Kidney (tissue), 13 donors: ENCODE measurements at regions not wholly inside any gene's neighbourhood (a gene's known extent, or its start where the extent isn't known, plus 50 kb on each side); places are given as distances from the start of the nearest gene placed in this dataset.

Experiments used
- DNase-seq, 5 donors: peaks; one replicate each; pipeline ENCODE4 v3.0.0-alpha.2; 2013 to 2020
- FAIRE-seq: peaks from 2 replicates; lab custom pipeline; 2012; peaks lifted over from hg19 to GRCh38; lab: Jason Lieb, UNC
- H3K27ac ChIP-seq, 2 donors: one replicate each; pipeline ENCODE4 v1.7.0; 2013; ENCODE audit warnings: low read depth in 2 of 2, low read length in 2 of 2, inconsistent platforms in 1 of 2
- H3K27me3 ChIP-seq: one replicate; pipeline ENCODE4 v1.7.1; 2013; ENCODE audit warnings: low read length, inconsistent platforms; ENCODE audit not compliant: control insufficient read depth, insufficient read depth
- H3K36me3 ChIP-seq, 3 donors: one replicate each; pipeline versions ENCODE4 v1.7.0 to v1.7.1; 2013; ENCODE audit warnings: low read length in 3 of 3, control low read depth in 1 of 3, inconsistent platforms in 1 of 3; ENCODE audit not compliant: insufficient read depth in 3 of 3, control insufficient read depth in 2 of 3
- H3K4me1 ChIP-seq, 3 donors: one replicate each; pipeline versions ENCODE4 v1.7.0 to v1.7.1; 2013; ENCODE audit warnings: low read length in 3 of 3, inconsistent platforms in 1 of 3, low read depth in 1 of 3; ENCODE audit not compliant: control insufficient read depth in 2 of 3, insufficient read depth in 2 of 3
- H3K4me3 ChIP-seq, 3 donors: one replicate each; pipeline versions ENCODE4 v1.7.0 to v1.8.1; 2013; ENCODE audit warnings: low read length in 3 of 3, control low read depth in 1 of 3, inconsistent platforms in 1 of 3
- H3K9ac ChIP-seq, 3 donors: one replicate each; pipeline versions ENCODE4 v1.7.0 to v1.7.1; 2013; ENCODE audit warnings: low read length in 3 of 3, control low read depth in 1 of 3, inconsistent platforms in 1 of 3
- H3K9me3 ChIP-seq, 3 donors: one replicate each; pipeline versions ENCODE4 v1.7.0 to v1.7.1; 2013; ENCODE audit warnings: low read length in 3 of 3, control low read depth in 1 of 3, inconsistent platforms in 1 of 3; ENCODE audit not compliant: control insufficient read depth in 2 of 3, insufficient read depth in 1 of 3
- intact Hi-C: fragments of 100-400 bp; cut with DNase I; formaldehyde crosslinking; loops from one replicate; pipeline ENCODE4 v1.11.1; 2022
- TF ChIP-seq, protein P1 (sequence below): IDR thresholded peaks from 3 replicates; pipeline ENCODE4 v1.5.1; 2012; ENCODE audit warnings: mild to moderate bottlenecking, moderate library complexity, borderline replicate concordance; ENCODE audit not compliant: insufficient read depth; ENCODE audit errors: extremely low read depth
- donor health status: control.
- donor health status: control.
- donor health status: control.
- donor health status: control.
- donor health status: control.
- donor health status: DM: yes; HTN: yes; CAD: no.
- donor health status: Normal renal cell carcinoma (clear cell type).

DNA sequence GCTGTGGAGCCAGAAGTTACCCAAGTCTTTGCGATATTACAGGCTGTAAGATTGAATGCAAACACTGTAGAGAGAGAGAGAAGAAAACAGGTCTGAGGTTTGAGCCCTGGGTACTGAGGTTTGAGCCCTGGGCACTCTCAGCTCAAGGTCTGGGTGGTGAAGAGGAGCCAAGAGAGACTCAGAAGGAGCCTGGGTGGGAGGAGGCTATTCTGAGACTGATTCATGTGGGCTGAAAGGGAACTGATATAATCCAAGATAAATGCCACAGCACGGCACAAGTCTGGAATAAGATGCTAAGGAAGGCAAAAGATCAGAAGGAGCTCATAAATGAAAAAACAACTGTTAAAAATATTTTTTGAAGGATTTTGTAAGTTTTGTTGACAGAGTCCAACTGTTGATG lies 407.6 kb upstream of the HS6ST1 start:
- Histone ChIP-seq H3K36me3 (no peaks in the 10 kb centered on the region), H3K27me3 (no peaks in the 10 kb centered on the region), H3K9ac (no peak overlapping the region), H3K9me3 (peaks cover 0 to 4% (median 3%) of the 10 kb centered on the region in 3 donors), H3K4me3 (no peak overlapping the region), H3K27ac (no peak overlapping the region), H3K4me1 (no peaks in the 10 kb centered on the region)
- FAIRE-seq (no peak), DNase-seq (no peak)
- intact Hi-C loops, result no loop called here
- TF ChIP-seq, protein P1, sequence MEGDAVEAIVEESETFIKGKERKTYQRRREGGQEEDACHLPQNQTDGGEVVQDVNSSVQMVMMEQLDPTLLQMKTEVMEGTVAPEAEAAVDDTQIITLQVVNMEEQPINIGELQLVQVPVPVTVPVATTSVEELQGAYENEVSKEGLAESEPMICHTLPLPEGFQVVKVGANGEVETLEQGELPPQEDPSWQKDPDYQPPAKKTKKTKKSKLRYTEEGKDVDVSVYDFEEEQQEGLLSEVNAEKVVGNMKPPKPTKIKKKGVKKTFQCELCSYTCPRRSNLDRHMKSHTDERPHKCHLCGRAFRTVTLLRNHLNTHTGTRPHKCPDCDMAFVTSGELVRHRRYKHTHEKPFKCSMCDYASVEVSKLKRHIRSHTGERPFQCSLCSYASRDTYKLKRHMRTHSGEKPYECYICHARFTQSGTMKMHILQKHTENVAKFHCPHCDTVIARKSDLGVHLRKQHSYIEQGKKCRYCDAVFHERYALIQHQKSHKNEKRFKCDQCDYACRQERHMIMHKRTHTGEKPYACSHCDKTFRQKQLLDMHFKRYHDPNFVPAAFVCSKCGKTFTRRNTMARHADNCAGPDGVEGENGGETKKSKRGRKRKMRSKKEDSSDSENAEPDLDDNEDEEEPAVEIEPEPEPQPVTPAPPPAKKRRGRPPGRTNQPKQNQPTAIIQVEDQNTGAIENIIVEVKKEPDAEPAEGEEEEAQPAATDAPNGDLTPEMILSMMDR, result no peak

DNA sequence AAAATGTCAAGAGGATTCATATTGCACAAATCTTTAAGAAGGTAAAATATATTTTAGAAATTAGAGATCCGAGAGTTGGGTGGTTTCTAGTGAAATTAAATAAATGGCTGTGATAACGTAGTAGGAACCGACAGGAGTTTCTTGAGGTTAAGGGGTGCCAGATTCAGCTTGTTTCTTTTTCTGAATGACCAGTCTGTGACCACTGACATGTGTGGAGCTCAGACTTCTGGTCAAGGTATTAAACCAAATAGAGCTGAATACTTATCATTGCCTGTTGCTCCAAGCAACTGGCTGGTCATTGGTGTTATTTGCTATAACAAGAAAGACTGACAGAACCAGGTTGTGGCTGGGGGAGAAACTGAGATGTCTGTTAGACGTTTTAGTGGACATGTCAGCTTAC lies 408.2 kb upstream of the HS6ST1 start:
- H3K36me3 ChIP-seq, result no peaks in the 10 kb centered on the region
- TF ChIP-seq, protein P1, result no peak
- H3K4me1 ChIP-seq, result no peaks in the 10 kb centered on the region
- no peak overlapping the region for H3K4me3 ChIP-seq
- no peak overlapping the region for H3K9ac ChIP-seq
- no peak overlapping the region for H3K27ac ChIP-seq
- no peak for DNase-seq
- no peaks in the 10 kb centered on the region for H3K27me3 ChIP-seq
- H3K9me3 ChIP-seq, result peaks cover 0 to 4% (median 3%) of the 10 kb centered on the region in 3 donors
- FAIRE-seq, result no peak
- intact Hi-C loops, result no loop called here

DNA sequence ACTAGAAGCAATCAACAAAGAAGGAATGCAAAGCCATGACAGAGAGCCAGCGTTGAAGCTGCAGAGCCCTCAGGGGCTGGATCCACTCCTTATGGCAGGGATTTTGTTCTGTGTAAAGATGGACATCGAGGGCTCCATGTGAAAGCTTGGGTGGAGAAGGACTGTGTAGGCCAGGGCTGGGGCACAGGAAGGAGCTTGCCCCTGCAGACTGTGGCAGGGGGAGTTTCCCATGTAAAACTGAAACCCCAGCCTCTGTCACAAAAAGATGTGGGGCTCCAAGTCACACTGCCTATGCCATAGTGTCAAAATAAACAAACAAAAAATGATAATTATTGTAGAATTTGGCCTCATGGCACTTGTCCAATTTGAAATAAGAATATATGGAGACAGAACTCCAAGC lies 408.7 kb upstream of the HS6ST1 start:
- H3K4me1 ChIP-seq, result no peaks in the 10 kb centered on the region
- H3K4me3 ChIP-seq, result no peak overlapping the region
- no peak for FAIRE-seq
- DNase-seq, result no peak
- no peak overlapping the region for H3K27ac ChIP-seq
- H3K9me3 ChIP-seq, result peaks cover 0 to 4% (median 3%) of the 10 kb centered on the region in 3 donors
- no peaks in the 10 kb centered on the region for H3K27me3 ChIP-seq
- TF ChIP-seq, protein P1, result no peak
- no peak overlapping the region for H3K9ac ChIP-seq
- intact Hi-C loops, result no loop called here
- H3K36me3 ChIP-seq, result no peaks in the 10 kb centered on the region

DNA sequence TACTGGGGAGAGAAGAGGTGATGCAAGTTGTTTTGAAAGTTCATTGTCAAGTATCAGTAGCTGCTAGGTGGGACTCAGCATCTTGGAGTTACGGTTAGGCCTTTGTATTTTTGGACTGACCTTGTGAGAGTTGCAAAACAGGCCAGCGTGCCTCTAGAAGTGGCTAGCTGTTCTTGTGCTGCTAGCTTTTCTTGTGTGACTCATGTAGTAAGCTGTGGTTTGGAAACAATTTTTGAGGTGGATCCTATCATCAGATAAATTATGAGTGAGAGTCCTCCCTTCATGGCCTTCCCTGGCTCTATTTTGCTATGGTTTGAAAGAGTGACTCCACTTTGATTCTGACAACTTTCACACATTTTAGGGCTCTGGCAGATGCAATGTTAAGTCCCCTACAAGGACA lies 409.2 kb upstream of the HS6ST1 start:
- Histone ChIP-seq H3K9me3 (peaks cover 0 to 4% (median 3%) of the 10 kb centered on the region in 3 donors), H3K4me3 (no peak overlapping the region), H3K36me3 (no peaks in the 10 kb centered on the region), H3K9ac (no peak overlapping the region), H3K27me3 (no peaks in the 10 kb centered on the region), H3K4me1 (no peaks in the 10 kb centered on the region), H3K27ac (no peak overlapping the region)
- DNase-seq (no peak), FAIRE-seq (no peak)
- TF ChIP-seq, protein P1, result no peak
- intact Hi-C loops, result no loop called here
